HPDE6-E6E7 (cell line): ENCODE measurements at regions not wholly inside any gene's neighbourhood (a gene's known extent, or its start where the extent isn't known, plus 50 kb on each side); places are given as distances from the start of the nearest gene placed in this dataset.
A peak's percentile ranks its signal among the peaks of the same experiment; 100 is the strongest.
"Not testable (repeated sequence)": the region's sequence is repeated elsewhere in the genome, so short reads cannot be mapped to it uniquely, and the experiment has no call there.

ENCODE experiments used
- DNase-seq: peaks from one replicate; pipeline ENCODE4 v3.0.0; 2011; ENCODE audit warnings: missing footprints; ENCODE audit errors: extremely low spot score

- no peak for DNase-seq
These were observed 96.6 kb upstream of the DMRT1 start for GRCh38 chr9:744790-745484.

- no peak for DNase-seq
These were observed 95.6 kb upstream of the DMRT1 start for GRCh38 chr9:745761-746380.

GRCh38 chr9:746661-747434 is 94.6 kb upstream of the DMRT1 start:
- DNase-seq, result no peak

GRCh38 chr9:747567-747966 is 93.9 kb upstream of the DMRT1 start:
- no peak for DNase-seq

GRCh38 chr9:748861-749497 is 92.5 kb upstream of the DMRT1 start:
- no peak for DNase-seq

GRCh38 chr9:749716-750115 is 91.8 kb upstream of the DMRT1 start:
- DNase-seq, result no peak

- no peak for DNase-seq
These were observed 91.1 kb upstream of the DMRT1 start for GRCh38 chr9:750249-750967.

GRCh38 chr9:751137-752051 is 90.1 kb upstream of the DMRT1 start:
- DNase-seq, result no peak

- DNase-seq, result peak; percentile 63
These were observed 89.3 kb upstream of the DMRT1 start for GRCh38 chr9:752201-752600.

GRCh38 chr9:752681-753200 is 88.8 kb upstream of the DMRT1 start:
- DNase-seq, result no peak

GRCh38 chr9:753734-754133 is 87.8 kb upstream of the DMRT1 start:
- DNase-seq, result not testable (repeated sequence)

- no peak for DNase-seq
These were observed 87.2 kb upstream of the DMRT1 start for GRCh38 chr9:754150-754931.

- DNase-seq, result no peak
These were observed 85.8 kb upstream of the DMRT1 start for GRCh38 chr9:755454-756381.

- DNase-seq, result no peak
These were observed 84.1 kb upstream of the DMRT1 start for GRCh38 chr9:757246-757881.

GRCh38 chr9:758146-758545 is 83.4 kb upstream of the DMRT1 start:
- DNase-seq, result no peak

- DNase-seq, result no peak
These were observed 82.0 kb upstream of the DMRT1 start for GRCh38 chr9:759541-759940.

- DNase-seq, result no peak
These were observed 81.3 kb upstream of the DMRT1 start for GRCh38 chr9:759983-760736.
